ENCODE measurements at regions not wholly inside any gene's neighbourhood (a gene's known extent, or its start where the extent isn't known, plus 50 kb on each side); places are given as distances from the start of the nearest gene placed in this dataset.
A peak's percentile ranks its signal among the peaks of the same experiment; 100 is the strongest.

DNA sequence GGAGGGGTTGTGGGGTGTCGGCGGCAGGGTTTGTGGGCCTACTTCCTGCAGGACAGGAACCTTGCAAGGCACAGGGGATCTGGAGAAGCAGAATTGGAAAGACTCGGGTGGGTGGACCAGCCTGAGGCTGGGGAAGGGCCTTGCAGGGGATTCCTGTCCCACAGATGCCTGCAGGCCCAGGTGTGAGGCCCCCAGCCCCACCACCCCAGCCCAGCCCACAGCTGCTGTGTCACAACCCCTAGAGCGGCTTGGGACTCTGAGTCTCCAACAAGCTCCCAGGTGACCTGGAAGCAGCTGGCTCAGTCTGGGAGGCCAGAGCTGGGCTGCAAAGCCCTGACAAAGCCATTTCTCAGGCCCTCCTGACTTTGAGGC, 93.1 kb downstream of the ZFP36L2 start:
- H3K79me1 ChIP-seq (ENCODE audit: low read depth, low read length) = no peaks in the 10 kb centered on the region
- H2BK12ac ChIP-seq (ENCODE audit: low read length) = no peak overlapping the region
- no peak overlapping the region for H3K27ac ChIP-seq (replicated peaks; ENCODE audit: low read length)
- H3K27me3 ChIP-seq (ENCODE audit: control insufficient read depth in 3 of 3, insufficient read depth in 3 of 3, low read depth in 1 of 3, low read length in 3 of 3) = no peaks in the 10 kb centered on the region
- no peaks in the 10 kb centered on the region for H3K36me3 ChIP-seq (replicated peaks in 1 of 2; ENCODE audit: control insufficient read depth in 2 of 2, insufficient read depth in 2 of 2, low read length in 2 of 2)
- no CpG with 5 or more reads among the region's 4 CpGs for WGBS, 2 donors (ENCODE audit: extremely low coverage in 2 of 2, insufficient read length in 2 of 2, insufficient replicate concordance in 1 of 2)
- H2BK15ac ChIP-seq (ENCODE audit: low read length) = peak overlapping the region; percentile 72
- DNase-seq (ENCODE audit: low spot score) = no peak
- peaks cover 32 to 39% of the 10 kb centered on the region in 2 donors for H3K4me1 ChIP-seq (ENCODE audit: control insufficient read depth in 2 of 2, insufficient read depth in 1 of 2, low read depth in 1 of 2, low read length in 2 of 2)
- H2BK5ac ChIP-seq (ENCODE audit: low read length) = no peak overlapping the region
- no peak overlapping the region for H3K4me3 ChIP-seq (ENCODE audit: low read length in 2 of 2)
- H2BK120ac ChIP-seq (ENCODE audit: low read depth, low read length) = no peak overlapping the region
- H3K23ac ChIP-seq (ENCODE audit: low read depth, low read length, poor library complexity) = no peak overlapping the region
- no peak overlapping the region for H3K14ac ChIP-seq (ENCODE audit: low read length)
- H3K9me3 ChIP-seq (replicated peaks in 1 of 2; ENCODE audit: control insufficient read depth in 2 of 2, insufficient read depth in 1 of 2, low read depth in 1 of 2, low read length in 2 of 2) = no peaks in the 10 kb centered on the region
- peak overlapping the region; percentile 85 for H2AK5ac ChIP-seq (ENCODE audit: low read depth, low read length)
- H2AFZ ChIP-seq (ENCODE audit: low read length) = no peak overlapping the region
- H3K18ac ChIP-seq (ENCODE audit: low read length) = peak overlapping the region; percentile 46
- no peak overlapping the region for H4K91ac ChIP-seq (ENCODE audit: low read depth, low read length, poor library complexity)
- H3K4me2 ChIP-seq (ENCODE audit: insufficient read depth, low read length, poor library complexity, severe bottlenecking) = no peak overlapping the region
- no peak overlapping the region for H3K9ac ChIP-seq (ENCODE audit: low read depth, low read length, poor library complexity)
- H3K4ac ChIP-seq (ENCODE audit: low read length) = no peak overlapping the region
- H4K8ac ChIP-seq (ENCODE audit: low read depth, low read length) = no peak overlapping the region

DNA sequence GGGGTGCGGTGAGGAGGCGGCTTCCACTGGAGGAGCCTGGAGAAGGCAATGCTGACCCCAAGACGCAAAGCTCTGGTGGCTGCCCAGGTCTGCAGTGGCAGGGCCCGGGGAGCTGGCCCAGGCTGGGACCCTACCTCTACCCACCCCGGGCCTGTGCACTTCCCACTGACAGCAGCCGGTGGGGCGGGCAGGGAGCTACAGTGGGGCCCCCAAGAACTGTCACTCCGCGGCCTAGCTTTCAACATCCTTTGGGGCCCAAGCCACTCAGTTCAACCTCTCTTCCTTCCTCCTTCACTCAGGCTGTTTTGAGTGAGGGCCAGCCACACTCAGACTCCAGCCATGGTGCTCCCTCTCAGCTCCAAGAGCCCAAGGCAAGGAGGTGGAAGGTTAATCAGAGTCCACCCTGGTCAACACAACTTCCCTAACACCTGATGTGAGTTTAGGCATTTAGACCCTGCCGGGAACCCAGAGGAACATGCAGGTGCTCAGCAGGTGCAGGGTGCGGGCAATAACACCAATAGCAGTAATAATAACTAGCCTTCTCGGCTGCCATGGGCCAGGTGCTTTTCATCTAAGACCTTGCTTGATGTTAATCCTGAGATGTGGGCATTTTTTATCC, 93.6 kb downstream of the ZFP36L2 start:
- no peak overlapping the region for H2AFZ ChIP-seq (ENCODE audit: low read length)
- peak overlapping the region; percentile 72 for H2BK15ac ChIP-seq (ENCODE audit: low read length)
- H2BK5ac ChIP-seq (ENCODE audit: low read length) = no peak overlapping the region
- H4K8ac ChIP-seq (ENCODE audit: low read depth, low read length) = no peak overlapping the region
- peaks cover 32 to 34% of the 10 kb centered on the region in 2 donors for H3K4me1 ChIP-seq (ENCODE audit: control insufficient read depth in 2 of 2, insufficient read depth in 1 of 2, low read depth in 1 of 2, low read length in 2 of 2)
- no peak overlapping the region for H3K27ac ChIP-seq (replicated peaks; ENCODE audit: low read length)
- H3K23ac ChIP-seq (ENCODE audit: low read depth, low read length, poor library complexity) = no peak overlapping the region
- H3K4me3 ChIP-seq (ENCODE audit: low read length in 2 of 2) = no peak overlapping the region
- H3K36me3 ChIP-seq (replicated peaks in 1 of 2; ENCODE audit: control insufficient read depth in 2 of 2, insufficient read depth in 2 of 2, low read length in 2 of 2) = no peaks in the 10 kb centered on the region
- no peak overlapping the region for H4K91ac ChIP-seq (ENCODE audit: low read depth, low read length, poor library complexity)
- H3K4ac ChIP-seq (ENCODE audit: low read length) = no peak overlapping the region
- H2AK5ac ChIP-seq (ENCODE audit: low read depth, low read length) = peak overlapping the region; percentile 85
- no peak for DNase-seq (ENCODE audit: low spot score)
- H3K4me2 ChIP-seq (ENCODE audit: insufficient read depth, low read length, poor library complexity, severe bottlenecking) = no peak overlapping the region
- H3K14ac ChIP-seq (ENCODE audit: low read length) = no peak overlapping the region
- H3K27me3 ChIP-seq (ENCODE audit: control insufficient read depth in 3 of 3, insufficient read depth in 3 of 3, low read depth in 1 of 3, low read length in 3 of 3) = no peaks in the 10 kb centered on the region
- peak overlapping the region; percentile 56 for H2BK120ac ChIP-seq (ENCODE audit: low read depth, low read length)
- peak overlapping the region; percentile 42 for H3K18ac ChIP-seq (ENCODE audit: low read length)
- H3K79me1 ChIP-seq (ENCODE audit: low read depth, low read length) = no peaks in the 10 kb centered on the region
- H3K9me3 ChIP-seq (replicated peaks in 1 of 2; ENCODE audit: control insufficient read depth in 2 of 2, insufficient read depth in 1 of 2, low read depth in 1 of 2, low read length in 2 of 2) = no peaks in the 10 kb centered on the region
- no peak overlapping the region for H3K9ac ChIP-seq (ENCODE audit: low read depth, low read length, poor library complexity)
- peak overlapping the region; percentile 1 for H2BK12ac ChIP-seq (ENCODE audit: low read length)
- no CpG with 5 or more reads among the region's 12 CpGs for WGBS, 2 donors (ENCODE audit: extremely low coverage in 2 of 2, insufficient read length in 2 of 2, insufficient replicate concordance in 1 of 2)

DNA sequence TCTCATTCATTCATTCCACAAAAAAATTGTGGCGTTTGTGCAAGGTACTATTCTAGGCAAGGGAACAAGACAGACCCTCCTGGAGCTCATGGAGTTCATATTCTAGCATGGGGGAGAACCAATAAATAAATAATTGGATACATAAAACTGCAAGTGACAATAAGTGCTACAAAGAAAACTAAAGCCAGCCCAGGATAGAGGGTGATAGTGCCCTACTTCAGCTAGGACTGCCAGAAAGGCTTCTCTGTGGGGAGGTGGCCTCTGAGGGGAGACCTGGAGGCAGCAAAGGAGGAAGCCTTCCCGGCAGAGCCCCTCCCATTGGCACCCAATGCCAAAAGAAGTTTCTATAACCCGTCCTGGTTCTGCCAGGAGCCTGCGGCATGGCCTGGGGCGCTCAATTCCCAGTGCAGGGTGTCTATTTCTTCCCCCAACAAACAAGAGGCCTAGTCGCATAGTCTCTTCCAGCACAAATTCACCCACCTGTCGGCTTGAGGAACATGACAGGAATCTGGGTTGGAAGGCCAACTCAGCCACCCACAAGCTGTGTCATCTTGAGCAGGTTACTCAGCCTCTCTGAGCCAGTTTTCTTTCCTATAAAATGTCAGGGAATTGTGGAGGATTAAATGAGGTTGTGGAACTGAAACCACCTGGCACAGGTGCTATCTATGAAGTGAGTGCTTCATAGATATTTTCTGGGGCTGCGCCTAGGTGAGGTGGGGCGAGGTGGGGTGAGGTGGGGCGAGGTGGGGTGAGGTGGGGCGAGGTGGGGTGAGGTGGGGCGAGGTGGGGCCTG, 94.3 kb downstream of the ZFP36L2 start:
- Histone ChIP-seq H3K79me1 (ENCODE audit: low read depth, low read length) (no peaks in the 10 kb centered on the region), H2BK120ac (ENCODE audit: low read depth, low read length) (no peak overlapping the region), H3K18ac (ENCODE audit: low read length) (no peak overlapping the region), H3K27me3 (ENCODE audit: control insufficient read depth in 3 of 3, insufficient read depth in 3 of 3, low read depth in 1 of 3, low read length in 3 of 3) (no peaks in the 10 kb centered on the region), H3K14ac (ENCODE audit: low read length) (no peak overlapping the region), H2BK12ac (ENCODE audit: low read length) (no peak overlapping the region), H3K4me1 (ENCODE audit: control insufficient read depth in 2 of 2, insufficient read depth in 1 of 2, low read depth in 1 of 2, low read length in 2 of 2) (peaks cover 27 to 28% of the 10 kb centered on the region in 2 donors), H3K27ac (replicated peaks; ENCODE audit: low read length) (no peak overlapping the region), H2AK5ac (ENCODE audit: low read depth, low read length) (peak overlapping the region; percentile 6), H3K4me2 (ENCODE audit: insufficient read depth, low read length, poor library complexity, severe bottlenecking) (no peak overlapping the region), H3K36me3 (replicated peaks in 1 of 2; ENCODE audit: control insufficient read depth in 2 of 2, insufficient read depth in 2 of 2, low read length in 2 of 2) (no peaks in the 10 kb centered on the region), H2AFZ (ENCODE audit: low read length) (no peak overlapping the region), H4K91ac (ENCODE audit: low read depth, low read length, poor library complexity) (no peak overlapping the region), H2BK5ac (ENCODE audit: low read length) (no peak overlapping the region), H4K8ac (ENCODE audit: low read depth, low read length) (no peak overlapping the region), H3K9ac (ENCODE audit: low read depth, low read length, poor library complexity) (no peak overlapping the region), H3K9me3 (replicated peaks in 1 of 2; ENCODE audit: control insufficient read depth in 2 of 2, insufficient read depth in 1 of 2, low read depth in 1 of 2, low read length in 2 of 2) (no peaks in the 10 kb centered on the region), H3K23ac (ENCODE audit: low read depth, low read length, poor library complexity) (no peak overlapping the region), H3K4ac (ENCODE audit: low read length) (no peak overlapping the region), H2BK15ac (ENCODE audit: low read length) (no peak overlapping the region), H3K4me3 (ENCODE audit: low read length in 2 of 2) (no peak overlapping the region)
- no peak for DNase-seq (ENCODE audit: low spot score)
- WGBS, 2 donors (ENCODE audit: extremely low coverage in 2 of 2, insufficient read length in 2 of 2, insufficient replicate concordance in 1 of 2) = no CpG with 5 or more reads among the region's 12 CpGs

DNA sequence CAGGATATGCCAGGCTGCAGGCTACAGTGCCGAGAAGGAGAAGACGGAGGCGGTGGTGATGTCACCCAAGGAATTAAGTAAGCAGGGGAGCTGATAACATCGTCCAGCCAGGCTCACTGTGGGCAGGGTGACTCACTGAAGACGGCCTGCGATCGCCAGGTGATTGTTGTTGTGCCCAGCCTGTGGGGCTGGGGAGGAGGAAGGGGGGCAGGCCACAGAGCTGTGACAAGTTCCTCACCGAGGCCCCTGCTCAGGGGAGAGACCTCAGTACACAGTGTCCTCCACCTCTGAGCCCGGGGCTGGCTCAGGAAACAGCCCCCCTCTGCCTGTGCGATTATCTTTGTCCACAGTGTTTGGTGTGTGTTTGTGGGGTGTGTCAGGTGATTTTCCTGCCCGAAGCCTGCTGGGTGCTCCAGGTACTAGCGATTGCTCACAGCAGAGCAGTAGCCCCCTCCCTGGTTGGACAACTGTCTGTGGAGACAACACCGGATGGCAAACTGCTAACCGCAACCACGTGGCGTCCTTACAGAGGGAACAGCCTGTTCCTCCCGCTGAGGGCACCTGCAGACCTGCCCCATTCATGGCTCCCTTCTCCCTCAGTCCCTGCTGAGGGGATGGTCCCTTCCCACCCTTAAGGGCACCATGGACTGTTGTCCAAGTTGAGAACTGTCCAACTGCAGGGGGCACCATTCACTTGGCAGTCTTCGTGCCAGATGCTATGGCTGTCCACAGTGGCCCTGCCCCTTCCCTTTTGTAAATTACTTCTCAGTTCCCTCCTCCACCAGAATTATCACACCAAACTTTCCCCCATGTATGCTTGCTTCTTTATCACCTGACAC, 95.1 kb downstream of the ZFP36L2 start:
- peak overlapping the region; percentile 18 for H2BK15ac ChIP-seq (ENCODE audit: low read length)
- H3K23ac ChIP-seq (ENCODE audit: low read depth, low read length, poor library complexity) = peak overlapping the region; percentile 76
- H4K8ac ChIP-seq (ENCODE audit: low read depth, low read length) = no peak overlapping the region
- H3K9ac ChIP-seq (ENCODE audit: low read depth, low read length, poor library complexity) = peak overlapping the region; percentile 47
- peak overlapping the region; percentile 25 for H3K14ac ChIP-seq (ENCODE audit: low read length)
- H3K36me3 ChIP-seq (replicated peaks in 1 of 2; ENCODE audit: control insufficient read depth in 2 of 2, insufficient read depth in 2 of 2, low read length in 2 of 2) = no peaks in the 10 kb centered on the region
- H3K27ac ChIP-seq (replicated peaks; ENCODE audit: low read length) = no peak overlapping the region
- H2BK12ac ChIP-seq (ENCODE audit: low read length) = peak overlapping the region; percentile 99
- peak overlapping the region; percentile 73 for H4K91ac ChIP-seq (ENCODE audit: low read depth, low read length, poor library complexity)
- DNase-seq (ENCODE audit: low spot score) = no peak
- peak overlapping the region; percentile 65 for H2BK120ac ChIP-seq (ENCODE audit: low read depth, low read length)
- H3K27me3 ChIP-seq (ENCODE audit: control insufficient read depth in 3 of 3, insufficient read depth in 3 of 3, low read depth in 1 of 3, low read length in 3 of 3) = no peaks in the 10 kb centered on the region
- peak overlapping the region; percentile 93 for H3K18ac ChIP-seq (ENCODE audit: low read length)
- H3K79me1 ChIP-seq (ENCODE audit: low read depth, low read length) = no peaks in the 10 kb centered on the region
- H3K4me2 ChIP-seq (ENCODE audit: insufficient read depth, low read length, poor library complexity, severe bottlenecking) = no peak overlapping the region
- peaks cover 19 to 21% of the 10 kb centered on the region in 2 donors for H3K4me1 ChIP-seq (ENCODE audit: control insufficient read depth in 2 of 2, insufficient read depth in 1 of 2, low read depth in 1 of 2, low read length in 2 of 2)
- WGBS, 2 donors (ENCODE audit: extremely low coverage in 2 of 2, insufficient read length in 2 of 2, insufficient replicate concordance in 1 of 2) = no CpG with 5 or more reads among the region's 18 CpGs
- H2BK5ac ChIP-seq (ENCODE audit: low read length) = peak overlapping the region; percentile 88
- H2AK5ac ChIP-seq (ENCODE audit: low read depth, low read length) = peak overlapping the region; percentile 96
- H2AFZ ChIP-seq (ENCODE audit: low read length) = no peak overlapping the region
- peak overlapping the region; percentile 69 for H3K4ac ChIP-seq (ENCODE audit: low read length)
- no peaks in the 10 kb centered on the region for H3K9me3 ChIP-seq (replicated peaks in 1 of 2; ENCODE audit: control insufficient read depth in 2 of 2, insufficient read depth in 1 of 2, low read depth in 1 of 2, low read length in 2 of 2)
- no peak overlapping the region for H3K4me3 ChIP-seq (ENCODE audit: low read length in 2 of 2)

Measured in neuronal stem cell (in vitro differentiated cells).